GM12873 (cell line): ENCODE measurements at regions not wholly inside any gene's neighbourhood (a gene's known extent, or its start where the extent isn't known, plus 50 kb on each side); places are given as distances from the start of the nearest gene placed in this dataset.

Experiments used
- CTCF ChIP-seq: IDR thresholded peaks from 2 replicates; pipeline ENCODE4 v1.5.1; 2012; ENCODE audit warnings: low read depth, mild to moderate bottlenecking, moderate library complexity, low read length, control low read depth; ENCODE audit not compliant: insufficient read depth; ENCODE audit errors: missing control alignments

DNA sequence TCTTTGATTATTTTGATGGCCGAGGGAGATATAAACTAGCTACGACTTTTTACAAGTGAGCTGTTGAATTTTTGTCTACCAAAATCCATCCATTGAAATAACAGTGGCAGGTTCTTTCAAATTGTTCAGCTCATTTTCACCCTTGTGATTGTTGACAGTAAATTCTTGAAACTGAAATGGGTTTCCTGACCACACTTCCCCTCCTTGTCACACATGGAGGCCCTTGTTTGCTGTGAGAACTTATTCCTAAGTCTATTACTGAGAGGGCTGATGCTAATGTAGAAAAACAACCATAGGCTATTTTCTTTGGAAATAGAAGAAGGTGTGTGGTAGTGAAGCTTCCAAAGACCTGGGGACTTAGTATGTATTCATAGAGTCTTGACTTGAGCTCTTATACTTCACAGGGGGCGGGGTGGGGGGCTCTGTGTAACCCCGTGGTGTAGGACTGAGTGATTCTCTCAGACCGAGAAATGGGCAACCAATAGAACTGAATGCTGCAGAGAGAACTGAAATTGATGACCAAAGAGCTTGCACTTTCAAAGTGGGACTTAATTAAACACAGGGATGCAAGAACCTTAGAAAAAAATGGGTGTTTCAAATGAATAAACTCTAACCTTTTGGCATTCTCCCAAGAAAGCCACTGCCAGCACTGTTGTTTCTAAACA is 718.9 kb downstream of the CCSER2 start:
- no peak for TF ChIP-seq CTCF

GRCh38 chr10:85047979-85048378 is 719.6 kb downstream of the CCSER2 start:
- TF ChIP-seq CTCF, result no peak

DNA sequence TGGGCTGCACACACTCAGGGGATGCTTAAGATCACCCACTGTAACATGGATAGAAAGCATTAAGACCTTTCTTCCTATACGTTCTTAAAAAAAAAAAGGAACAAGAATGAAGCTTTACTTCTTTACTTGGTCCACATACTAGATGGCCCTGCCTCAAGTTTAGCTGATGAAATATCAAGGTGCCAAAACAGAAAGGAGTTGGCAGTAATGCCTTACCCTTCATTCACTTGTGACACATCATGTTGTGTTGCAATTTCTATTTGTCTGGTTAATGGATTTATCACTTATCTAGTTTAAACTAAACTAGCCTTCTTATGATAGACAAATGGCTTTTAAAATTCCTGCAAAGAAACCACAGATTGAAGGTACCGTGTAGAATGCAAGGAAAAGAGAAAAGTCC is 720.3 kb downstream of the CCSER2 start:
- no peak for TF ChIP-seq CTCF

- TF ChIP-seq CTCF, result no peak
Observed at GRCh38 chr10:85060944-85061343, 732.6 kb downstream of the CCSER2 start.

DNA sequence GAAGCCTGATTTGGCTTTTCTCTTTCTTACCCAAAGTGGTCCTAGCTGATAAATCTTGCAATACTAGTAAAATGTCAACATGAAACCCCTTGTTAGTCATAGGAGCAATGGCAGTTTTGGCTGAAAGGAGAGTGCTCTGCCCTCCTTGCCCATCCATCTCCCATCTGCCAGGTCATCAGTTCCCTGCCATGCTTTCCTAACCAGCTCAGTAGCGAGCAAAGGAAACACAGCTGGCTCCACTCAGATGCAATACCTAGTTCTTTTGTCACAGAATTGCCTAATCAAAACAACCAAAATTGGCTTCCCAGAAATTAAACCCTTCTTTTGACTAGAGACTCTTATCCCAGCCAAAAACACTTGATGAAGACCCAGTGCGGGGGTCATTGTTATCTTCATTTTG is 733.0 kb downstream of the CCSER2 start:
- TF ChIP-seq CTCF, result no peak

DNA sequence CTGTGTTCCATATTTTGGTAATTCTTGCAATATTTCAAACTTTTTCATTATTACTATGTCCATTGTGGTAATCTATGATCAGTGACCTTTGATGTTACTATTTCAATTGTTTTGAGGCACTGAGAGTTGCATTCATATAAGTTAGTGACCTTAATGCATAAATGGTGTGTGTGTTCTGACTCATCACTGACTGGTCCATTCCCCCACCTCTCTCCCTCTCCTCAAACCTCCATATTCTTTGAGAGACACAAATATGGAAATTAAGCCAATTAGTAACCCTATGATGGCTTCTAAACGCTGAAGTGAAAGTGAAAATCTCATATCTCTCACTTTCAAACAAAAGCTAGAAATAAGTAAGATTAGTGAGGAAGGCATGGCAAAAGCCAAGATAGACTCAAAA is 739.6 kb downstream of the CCSER2 start:
- no peak for TF ChIP-seq CTCF

- no peak for TF ChIP-seq CTCF
Observed at GRCh38 chr10:85080934-85081333, 752.5 kb downstream of the CCSER2 start.
